ENCODE measurements at regions not wholly inside any gene's neighbourhood (a gene's known extent, or its start where the extent isn't known, plus 50 kb on each side); places are given as distances from the start of the nearest gene placed in this dataset.
A peak's percentile ranks its signal among the peaks of the same experiment; 100 is the strongest.

DNA sequence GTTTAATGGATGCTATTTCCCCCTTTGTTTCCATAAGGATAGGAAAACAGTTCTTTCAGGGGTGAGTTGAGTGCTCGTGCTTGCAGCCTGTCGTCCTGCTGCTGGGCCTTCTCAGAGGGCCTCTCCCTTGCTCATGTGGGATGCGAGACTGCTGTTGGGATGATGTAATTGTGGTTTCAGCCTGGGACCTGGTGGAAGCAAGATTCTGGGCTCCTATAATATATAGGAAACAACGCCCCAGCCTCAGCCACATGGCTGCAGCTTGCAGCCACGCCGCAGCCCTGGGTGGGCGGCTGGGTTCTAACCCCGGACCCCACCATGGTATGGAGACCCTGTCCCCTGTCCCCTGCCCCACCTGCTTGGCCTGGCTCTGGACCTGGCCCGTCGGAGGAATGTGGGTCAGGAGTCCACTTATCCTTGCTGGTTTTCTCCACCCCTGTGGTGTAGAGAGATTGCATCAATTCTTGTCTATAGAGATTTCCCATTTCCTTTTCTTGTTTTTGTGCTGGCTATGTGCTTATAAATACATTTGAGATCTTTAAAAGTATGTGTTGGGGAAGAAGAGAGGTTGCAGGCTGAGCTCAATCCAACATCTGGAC is 357.8 kb downstream of the SIPA1L2 start:
- DNase-seq: peak; percentile 60

GRCh38 chr1:232271299-232271698 is 358.6 kb downstream of the SIPA1L2 start:
- DNase-seq: no peak

GRCh38 chr1:232269988-232270387 is 359.9 kb downstream of the SIPA1L2 start:
- no peak for DNase-seq

- no peak for DNase-seq
Observed at GRCh38 chr1:232267837-232268598, 361.9 kb downstream of the SIPA1L2 start.

DNA sequence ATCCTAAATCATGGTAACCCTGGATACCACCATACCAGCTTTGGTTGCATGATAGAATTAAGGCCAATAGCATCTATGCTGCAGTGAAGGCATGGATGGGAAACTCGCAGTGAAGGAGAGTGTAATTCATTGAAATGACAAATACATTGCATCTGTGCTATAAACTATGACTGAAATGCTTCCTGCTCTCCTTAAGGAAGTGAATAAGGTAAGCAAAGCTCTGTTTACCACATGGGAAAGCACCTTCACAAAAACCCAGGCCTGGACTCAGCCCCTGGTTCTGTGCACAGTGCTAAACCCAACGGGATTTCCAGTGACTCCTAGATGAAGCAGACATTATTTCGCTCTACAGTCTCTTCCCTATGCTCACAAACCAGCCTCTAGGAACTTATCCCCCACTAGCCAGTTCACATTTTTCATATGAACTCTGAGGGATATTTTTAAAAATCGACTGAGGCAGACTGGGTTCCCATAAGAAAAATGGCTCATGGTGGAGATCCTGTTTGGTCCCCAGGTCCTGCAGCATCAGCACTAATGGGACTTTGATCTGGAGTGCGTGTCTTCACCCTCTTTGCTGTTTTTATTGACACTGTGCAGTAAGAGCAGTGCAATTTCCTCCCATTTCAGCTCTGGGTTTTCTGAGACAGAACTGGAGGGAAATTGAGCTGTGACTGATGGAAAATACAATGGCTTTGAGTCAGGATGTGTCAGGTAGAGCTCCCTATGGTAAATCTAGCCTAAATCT is 362.7 kb downstream of the SIPA1L2 start:
- DNase-seq: no peak

DNA sequence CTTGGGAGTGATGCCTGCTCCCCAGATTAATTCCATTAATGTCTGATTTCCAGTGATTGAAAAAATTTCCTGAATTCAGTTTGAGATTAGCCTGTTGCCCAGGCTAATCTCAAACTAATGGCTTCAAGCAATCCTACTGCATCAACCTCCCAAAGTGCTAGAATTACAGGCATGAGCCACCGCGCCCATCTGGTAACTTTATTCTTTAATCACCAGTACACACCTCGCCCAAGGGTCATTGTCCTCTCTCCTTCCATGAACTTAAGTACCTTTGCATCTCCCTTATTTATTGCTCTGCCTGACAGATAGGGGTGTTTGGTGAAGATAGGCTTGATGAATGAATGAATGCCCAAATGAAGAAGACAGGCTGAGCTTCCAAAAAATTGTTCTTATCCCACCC is 366.5 kb downstream of the SIPA1L2 start:
- no peak for DNase-seq

DNA sequence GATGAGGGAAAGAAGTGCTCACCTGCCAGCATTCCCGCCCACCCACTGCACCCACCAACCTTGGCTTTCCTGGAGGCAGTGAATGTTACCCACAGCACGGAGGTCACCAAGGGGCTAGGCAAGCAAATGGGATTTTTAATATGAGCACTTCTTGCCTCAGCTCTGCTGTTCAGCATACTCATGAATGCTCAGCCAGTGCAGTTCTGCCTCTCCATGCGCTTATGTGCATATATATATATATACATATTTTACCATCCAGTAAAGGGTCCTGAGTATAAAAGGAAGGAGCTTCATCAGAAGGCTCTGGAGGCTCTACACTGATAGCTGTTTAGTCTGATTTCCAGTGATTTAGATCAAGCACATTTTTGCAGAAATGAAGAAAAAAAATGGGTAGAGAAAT is 366.9 kb downstream of the SIPA1L2 start:
- no peak for DNase-seq

GRCh38 chr1:232260861-232261260 is 369.1 kb downstream of the SIPA1L2 start:
- no peak for DNase-seq

DNA sequence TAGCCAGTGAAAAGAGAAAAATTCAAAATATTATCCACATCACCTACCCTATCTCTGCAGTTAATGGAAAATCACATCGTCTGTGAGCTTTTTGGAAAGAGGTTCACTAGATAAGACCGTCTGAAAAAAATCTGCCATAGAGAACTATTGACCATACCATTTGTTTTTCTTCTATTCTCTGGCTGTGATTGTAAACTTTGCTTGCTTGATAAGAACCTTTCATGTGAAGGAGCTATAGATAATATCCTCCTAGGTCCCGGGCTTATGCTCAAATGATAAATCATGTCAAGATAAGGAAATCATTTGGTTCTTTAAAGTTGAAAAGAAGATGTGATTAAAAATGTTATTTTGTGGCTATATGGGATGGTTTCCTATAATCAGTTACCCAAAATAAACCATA is 369.9 kb downstream of the SIPA1L2 start:
- no peak for DNase-seq

- no peak for DNase-seq
Observed at GRCh38 chr1:232259333-232259732, 370.6 kb downstream of the SIPA1L2 start.

DNA sequence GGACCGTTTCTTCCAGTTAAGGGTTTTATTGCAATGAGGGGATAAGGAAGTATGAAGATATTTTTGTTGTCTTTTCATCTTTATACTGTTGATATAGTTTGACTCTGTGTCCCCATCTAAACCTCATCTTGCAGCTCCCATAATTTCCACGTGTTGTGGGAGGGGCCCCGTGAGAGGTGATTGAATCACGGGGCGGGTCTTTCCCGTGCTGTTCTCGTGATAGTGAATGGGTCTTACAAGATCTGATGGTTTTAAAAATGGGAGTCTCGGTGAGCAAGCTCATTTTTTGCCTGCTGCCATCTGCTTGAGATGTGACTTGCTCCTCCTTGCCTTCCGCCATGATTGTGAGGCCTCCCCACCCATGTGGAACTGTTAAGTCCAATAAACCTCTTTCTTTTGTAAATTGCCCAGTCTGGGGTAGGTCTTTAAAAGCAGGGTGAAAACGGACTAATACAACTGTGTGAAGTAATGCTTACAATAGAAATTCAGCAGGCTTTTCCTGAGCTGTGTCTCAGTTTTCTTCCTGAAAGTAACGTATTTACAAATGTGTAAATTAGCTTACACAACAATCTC is 377.3 kb downstream of the SIPA1L2 start:
- DNase-seq: no peak

GRCh38 chr1:232250838-232251237 is 379.1 kb downstream of the SIPA1L2 start:
- DNase-seq: no peak

GRCh38 chr1:232249861-232250777 is 379.8 kb downstream of the SIPA1L2 start:
- no peak for DNase-seq

GRCh38 chr1:232249339-232249738 is 380.6 kb downstream of the SIPA1L2 start:
- DNase-seq: no peak

DNA sequence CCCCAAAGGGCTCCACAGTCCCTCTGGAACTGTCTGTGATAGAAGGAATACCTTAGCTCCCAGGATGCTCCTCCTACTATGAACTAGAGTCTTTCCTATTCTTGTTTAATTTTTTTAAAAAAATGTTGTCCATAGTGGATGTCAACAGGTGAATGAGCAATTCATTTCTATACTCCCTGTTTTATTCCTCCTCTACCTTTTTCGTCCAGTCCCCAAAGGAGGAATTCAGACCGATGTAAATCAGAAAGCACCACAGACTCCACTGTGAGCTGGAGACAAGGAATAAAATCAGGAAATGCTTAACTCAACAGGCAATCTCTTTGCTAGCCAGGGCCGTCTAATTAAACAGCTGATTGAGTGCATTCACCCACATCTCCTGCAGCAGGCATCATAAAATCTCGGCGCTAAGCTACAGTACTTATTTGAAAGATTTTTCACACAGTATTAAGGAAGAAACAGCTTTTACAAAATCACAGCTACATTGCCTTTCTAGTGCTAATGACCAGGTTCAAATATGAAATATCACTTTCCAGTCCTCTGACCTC is 381.6 kb downstream of the SIPA1L2 start:
- DNase-seq: no peak

DNA sequence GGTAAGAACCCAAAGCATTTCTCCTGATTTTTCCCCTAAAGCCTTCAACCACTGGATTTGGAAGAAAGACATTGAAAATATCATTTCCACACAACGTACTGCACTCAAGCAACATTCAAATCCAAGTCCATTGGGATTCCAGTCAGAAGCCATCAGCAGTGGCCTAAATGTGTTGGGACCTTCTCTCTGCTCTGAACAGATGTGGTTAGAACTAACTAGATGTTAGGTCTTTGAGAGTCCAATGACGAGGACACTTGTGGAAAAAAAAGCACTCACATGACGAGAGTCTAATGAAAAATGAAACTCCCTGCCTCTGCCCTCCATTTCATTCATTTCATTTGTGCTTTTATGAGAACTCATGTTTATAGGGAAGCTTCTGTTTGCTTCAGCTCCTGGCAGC is 382.3 kb downstream of the SIPA1L2 start:
- DNase-seq: no peak

- DNase-seq: no peak
Observed at GRCh38 chr1:232244426-232244825, 385.5 kb downstream of the SIPA1L2 start.

- no peak for DNase-seq
Observed at GRCh38 chr1:232239998-232240397, 389.9 kb downstream of the SIPA1L2 start.

DNA sequence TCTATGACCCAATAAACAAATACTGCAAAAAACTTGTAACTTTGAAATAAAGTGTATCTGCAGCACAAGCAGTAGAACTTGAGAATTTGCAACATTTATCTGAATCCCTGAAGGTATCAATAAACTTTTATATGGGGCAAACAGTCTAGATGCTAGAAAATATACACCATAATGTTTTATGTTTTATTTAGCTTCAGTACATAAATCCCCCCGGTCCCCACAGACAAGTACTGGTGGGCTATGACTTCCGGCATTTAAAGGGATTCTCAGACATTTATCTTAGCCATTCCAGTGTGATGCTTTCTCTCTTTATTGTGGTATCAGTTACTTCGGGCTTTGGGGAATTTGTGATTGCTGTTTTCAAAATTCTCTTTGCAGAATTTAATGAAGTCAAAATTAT is 390.4 kb downstream of the SIPA1L2 start:
- DNase-seq: no peak

- no peak for DNase-seq
Observed at GRCh38 chr1:232238009-232238408, 391.9 kb downstream of the SIPA1L2 start.

- DNase-seq: peak; percentile 27
Observed at GRCh38 chr1:232227306-232227705, 402.6 kb downstream of the SIPA1L2 start.

GRCh38 chr1:232226197-232226712 is 403.7 kb downstream of the SIPA1L2 start:
- DNase-seq: peak; percentile 83

Measured in fibroblast of skin of right biceps (primary cell).